ENCODE measurements at regions not wholly inside any gene's neighbourhood (a gene's known extent, or its start where the extent isn't known, plus 50 kb on each side); places are given as distances from the start of the nearest gene placed in this dataset.

DNA sequence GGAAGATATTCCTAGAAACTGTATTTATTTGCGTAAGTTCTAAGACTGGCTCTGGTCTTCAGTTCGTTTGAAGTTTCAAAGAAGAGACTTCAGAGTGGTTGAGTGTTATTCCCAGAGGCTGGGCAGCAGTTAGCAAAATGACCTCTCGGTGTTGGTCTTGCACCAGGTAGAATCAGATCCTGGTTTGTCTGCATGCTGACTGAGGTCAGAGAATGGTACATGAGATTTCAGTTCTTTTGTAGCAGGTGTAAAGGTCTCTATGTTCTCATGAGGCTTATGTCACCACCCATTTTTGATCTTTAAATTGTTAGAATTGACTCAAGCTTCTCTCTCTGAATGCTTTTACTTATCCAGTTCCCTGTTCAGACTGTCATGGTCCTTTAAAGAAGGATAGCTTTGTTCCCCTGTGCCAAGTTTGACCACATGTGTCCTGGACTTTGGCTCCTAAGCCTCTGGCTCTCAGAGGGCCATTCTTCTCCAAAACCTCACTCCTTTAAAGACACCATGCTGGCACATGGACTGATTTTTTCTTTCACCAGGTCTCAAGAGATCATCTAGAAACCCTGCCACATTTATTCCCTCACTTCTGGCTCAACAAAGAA, 355.8 kb upstream of the BOD1L1 start:
- Mint-ChIP-seq H3K4me3 (no peak overlapping the region), H3K36me3 (no peaks in the 10 kb centered on the region), H3K27me3 (peaks cover 0 to 9% (median 4%) of the 10 kb centered on the region in 3 donors), H3K9me3 (peaks cover 0 to 11% (median 2%) of the 10 kb centered on the region in 7 donors), H3K4me1 (peaks cover 0 to 12% (median 11%) of the 10 kb centered on the region in 3 donors), H3K27ac (no peak overlapping the region)
- no peak for ATAC-seq (ENCODE audit: low read depth in 2 of 2)
- no peak for DNase-seq

DNA sequence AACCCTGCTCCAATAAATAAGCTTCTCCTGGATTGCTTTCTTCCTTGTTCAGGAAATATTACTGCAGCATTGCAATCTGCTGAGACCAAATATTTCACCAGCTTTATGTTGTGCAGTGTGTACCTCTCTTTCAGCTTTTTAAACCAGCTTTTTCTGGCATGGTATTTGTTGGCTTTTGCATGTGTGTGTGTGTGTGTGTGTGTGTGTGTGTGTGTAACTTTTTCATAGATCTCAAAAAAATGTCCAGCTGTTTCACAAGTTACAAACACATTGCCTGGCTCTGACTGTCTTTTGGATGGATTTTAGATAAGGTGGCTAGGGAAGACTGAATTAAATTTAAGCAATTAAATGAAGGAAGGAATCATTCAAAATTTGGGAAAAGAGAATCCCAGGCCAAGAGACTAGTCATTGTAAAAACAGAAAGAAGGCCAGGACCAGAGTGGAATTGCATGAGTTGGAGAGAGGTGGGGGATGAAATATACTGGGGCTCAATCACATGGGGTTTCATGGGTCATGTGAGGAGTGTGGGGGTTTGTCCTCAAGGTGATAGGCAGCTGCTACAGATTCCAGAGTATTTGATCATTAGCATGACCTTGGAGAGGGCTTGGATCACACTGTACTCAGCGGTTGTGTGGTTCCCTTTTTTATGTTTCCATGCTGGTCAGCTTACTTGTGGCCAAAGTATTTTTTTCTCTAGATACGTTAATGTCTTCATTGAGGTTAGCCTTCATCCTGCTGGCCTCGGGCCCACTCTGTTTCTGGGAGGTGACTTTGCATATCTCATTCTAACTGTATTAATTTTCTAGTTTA, 357.7 kb upstream of the BOD1L1 start:
- no peaks in the 10 kb centered on the region for H3K36me3 Mint-ChIP-seq
- H3K4me1 Mint-ChIP-seq = peaks cover 0 to 12% (median 11%) of the 10 kb centered on the region in 3 donors
- no peak overlapping the region for H3K27ac Mint-ChIP-seq
- peaks cover 6 to 9% (median 7%) of the 10 kb centered on the region in 3 donors for H3K27me3 Mint-ChIP-seq
- peaks cover 0 to 7% (median under 1%) of the 10 kb centered on the region in 7 donors for H3K9me3 Mint-ChIP-seq
- DNase-seq = no peak
- H3K4me3 Mint-ChIP-seq = no peak overlapping the region
- ATAC-seq (ENCODE audit: low read depth in 2 of 2) = no peak

DNA sequence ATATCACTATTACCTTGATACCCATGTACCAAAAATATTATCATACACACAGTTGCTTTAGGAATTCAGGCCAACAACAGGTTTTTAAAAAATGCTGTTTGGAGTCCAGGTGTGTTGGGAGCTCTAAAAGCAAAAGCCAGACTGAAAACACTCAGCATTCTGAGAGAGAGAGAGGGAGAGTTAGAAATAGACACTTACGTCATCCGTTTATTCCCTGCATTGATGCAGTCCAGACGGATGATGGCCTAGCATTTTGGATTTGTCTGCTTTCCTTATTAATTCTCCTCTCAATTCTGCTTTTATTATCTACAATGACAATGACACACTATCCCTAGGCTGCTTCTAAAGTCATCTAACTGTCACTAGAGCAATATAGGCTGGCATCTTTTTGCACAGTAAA, 358.3 kb upstream of the BOD1L1 start:
- Mint-ChIP-seq H3K4me3 (no peak overlapping the region), H3K36me3 (no peaks in the 10 kb centered on the region), H3K27me3 (peaks cover 9 to 13% (median 9%) of the 10 kb centered on the region in 3 donors), H3K9me3 (peaks cover 0 to 6% (median 0%) of the 10 kb centered on the region in 7 donors), H3K4me1 (peaks cover 0 to 12% (median 11%) of the 10 kb centered on the region in 3 donors), H3K27ac (no peak overlapping the region)
- ATAC-seq (ENCODE audit: low read depth in 2 of 2) (no peak), DNase-seq (no peak)

DNA sequence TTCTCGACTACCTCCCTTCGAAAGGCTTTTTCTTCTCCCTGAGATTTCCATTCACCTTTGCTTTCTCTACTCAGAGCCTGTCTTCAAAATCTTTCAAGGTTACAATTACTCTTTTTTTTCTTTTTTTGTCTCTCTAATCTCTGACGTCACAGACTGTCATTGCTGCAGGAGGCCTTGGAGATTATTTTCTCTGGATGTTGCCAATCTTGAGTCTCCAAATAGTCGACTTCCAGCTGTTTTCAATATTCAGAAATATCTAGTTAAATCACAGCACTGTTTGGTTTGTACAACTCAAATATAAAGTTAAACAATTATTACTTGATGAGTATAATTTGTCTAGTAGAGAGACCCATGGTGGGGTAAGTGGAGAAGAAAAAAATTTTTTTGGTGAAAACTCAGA, 359.0 kb upstream of the BOD1L1 start:
- H3K4me1 Mint-ChIP-seq = peaks cover 0 to 11% (median 11%) of the 10 kb centered on the region in 3 donors
- ATAC-seq (ENCODE audit: low read depth in 2 of 2) (no peak), DNase-seq (no peak)
- H3K27me3 Mint-ChIP-seq = peaks cover 9 to 14% (median 9%) of the 10 kb centered on the region in 3 donors
- peaks cover 0 to 6% (median 0%) of the 10 kb centered on the region in 7 donors for H3K9me3 Mint-ChIP-seq
- H3K36me3 Mint-ChIP-seq = no peaks in the 10 kb centered on the region
- no peak overlapping the region for H3K27ac Mint-ChIP-seq
- no peak overlapping the region for H3K4me3 Mint-ChIP-seq

DNA sequence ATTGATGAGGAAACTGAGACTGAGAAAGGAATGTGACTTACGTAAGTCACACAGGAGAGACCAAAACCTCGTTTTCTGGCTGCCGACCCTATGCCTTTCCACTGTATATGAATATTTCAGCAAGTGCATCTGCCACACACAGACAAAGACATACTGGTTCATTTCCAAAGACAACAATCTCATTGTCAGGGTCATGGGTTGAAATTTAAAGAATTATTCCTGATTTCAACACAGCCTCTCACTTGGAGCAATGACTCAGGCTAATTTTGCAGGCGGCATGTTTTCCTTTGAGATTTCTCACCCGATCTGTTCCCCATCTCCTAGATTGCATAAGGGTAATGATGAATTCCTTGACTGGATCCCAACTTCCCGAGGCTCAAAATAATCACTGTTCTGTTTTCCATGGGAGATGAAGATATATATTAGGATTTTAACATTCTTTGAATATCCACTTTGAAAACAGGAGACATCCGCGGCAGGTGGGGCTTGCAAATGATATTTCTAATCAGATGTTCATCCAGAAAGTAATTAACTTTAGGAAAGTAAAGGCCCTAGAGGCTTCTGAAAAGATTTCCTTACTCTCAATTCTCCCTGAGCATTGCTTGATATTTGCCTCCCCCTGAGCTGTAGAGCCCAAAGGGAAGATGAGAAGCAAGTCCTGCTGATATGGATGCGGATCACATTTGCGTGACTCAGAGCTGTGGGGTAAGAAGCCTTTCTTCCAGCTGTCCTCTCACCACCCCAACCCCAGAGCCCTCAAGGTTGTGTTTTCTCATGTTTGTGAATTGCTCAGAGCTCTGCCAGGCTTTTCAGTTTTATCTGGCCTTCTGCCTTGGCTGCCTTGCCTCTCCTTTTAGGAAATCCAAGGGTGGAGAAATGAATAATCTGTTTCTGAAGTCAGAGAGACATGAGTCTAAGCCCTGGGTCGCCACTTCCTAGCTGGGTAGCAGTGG, 361.1 kb upstream of the BOD1L1 start:
- ATAC-seq (ENCODE audit: low read depth in 2 of 2) = no peak
- Mint-ChIP-seq H3K4me1 (no peaks in the 10 kb centered on the region), H3K27me3 (peaks cover 0 to 14% (median 13%) of the 10 kb centered on the region in 3 donors), H3K27ac (peak overlapping the region in 1 of 6 donors; percentile 4), H3K9me3 (peaks cover 0 to 6% (median 0%) of the 10 kb centered on the region in 7 donors), H3K36me3 (no peaks in the 10 kb centered on the region), H3K4me3 (no peak overlapping the region)
- no peak for DNase-seq

DNA sequence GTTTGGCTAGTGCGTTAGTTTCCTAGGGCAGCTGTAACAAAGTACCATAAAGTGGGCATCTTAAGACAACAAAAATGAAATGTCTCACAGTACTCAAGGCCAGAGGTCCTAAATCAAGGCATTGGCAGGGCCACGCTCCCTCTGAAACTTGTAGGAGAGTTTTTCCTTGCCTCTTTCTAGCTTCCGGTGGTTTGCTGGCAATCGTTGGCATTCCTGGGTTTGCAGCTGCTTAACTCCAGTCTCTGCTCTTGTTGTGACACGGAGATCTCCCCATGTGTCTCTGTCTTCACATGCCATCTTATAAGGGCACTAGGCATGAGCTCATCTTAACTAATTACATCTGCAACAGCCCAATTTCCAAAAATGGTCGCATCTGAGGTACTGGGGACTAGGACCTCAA, 362.0 kb upstream of the BOD1L1 start:
- no peak for ATAC-seq (ENCODE audit: low read depth in 2 of 2)
- H3K4me1 Mint-ChIP-seq = no peaks in the 10 kb centered on the region
- no peak for DNase-seq
- no peaks in the 10 kb centered on the region for H3K9me3 Mint-ChIP-seq
- no peak overlapping the region for H3K4me3 Mint-ChIP-seq
- peak overlapping the region in 1 of 6 donors; percentile 1 for H3K27ac Mint-ChIP-seq
- H3K27me3 Mint-ChIP-seq = peaks cover 0 to 19% (median 13%) of the 10 kb centered on the region in 3 donors
- no peaks in the 10 kb centered on the region for H3K36me3 Mint-ChIP-seq

DNA sequence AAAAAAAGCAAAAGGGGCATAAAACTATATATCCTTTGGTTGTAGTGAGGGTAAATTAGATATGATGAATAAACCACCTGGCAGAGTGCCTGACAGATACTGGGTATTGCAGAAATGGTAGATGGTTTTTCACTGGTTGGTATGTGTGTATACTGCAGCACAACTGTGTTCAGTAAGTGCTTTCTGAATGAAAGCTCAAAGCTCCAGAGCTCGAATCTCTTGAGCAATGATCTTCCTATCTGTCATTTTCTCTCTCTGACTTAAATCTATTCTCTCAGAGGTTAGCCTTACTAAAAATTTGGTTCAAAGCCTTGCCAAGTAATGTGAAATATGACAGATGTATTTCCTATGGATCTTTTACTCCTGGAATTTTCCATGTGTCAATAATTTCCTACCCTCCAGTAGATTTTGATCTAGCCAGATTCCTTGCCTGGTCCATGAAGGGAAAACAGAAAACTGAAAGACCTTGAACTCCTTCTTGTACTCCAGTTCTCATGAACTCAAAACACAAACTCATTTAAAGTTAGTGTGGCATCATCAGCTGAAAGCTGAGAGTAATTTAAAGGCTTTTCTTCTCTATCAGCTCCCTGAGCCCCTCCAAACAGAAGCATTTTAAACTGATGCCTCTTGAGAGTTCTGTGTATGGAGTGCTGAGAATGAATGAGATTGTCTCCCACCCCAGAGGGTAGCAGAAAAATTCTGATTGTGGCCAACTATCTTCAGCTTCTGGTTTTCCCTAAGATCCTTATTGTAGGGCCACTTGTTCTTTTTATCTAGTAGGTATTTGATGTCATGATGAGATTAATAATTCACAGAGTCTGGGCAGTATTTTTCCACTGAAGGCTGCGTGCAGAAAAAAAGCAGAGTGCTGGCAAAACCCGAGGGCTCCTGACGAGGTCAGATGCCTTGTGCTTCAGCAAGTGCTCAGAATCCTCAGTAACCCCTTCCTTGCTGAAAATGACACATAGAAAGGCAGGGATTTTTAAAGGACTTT, 363.4 kb upstream of the BOD1L1 start:
- H3K36me3 Mint-ChIP-seq = no peaks in the 10 kb centered on the region
- no peak for DNase-seq
- no peaks in the 10 kb centered on the region for H3K4me1 Mint-ChIP-seq
- ATAC-seq (ENCODE audit: low read depth in 2 of 2) = no peak
- H3K27me3 Mint-ChIP-seq = peaks cover 0 to 24% (median 9%) of the 10 kb centered on the region in 3 donors
- no peaks in the 10 kb centered on the region for H3K9me3 Mint-ChIP-seq
- no peak overlapping the region for H3K27ac Mint-ChIP-seq
- no peak overlapping the region for H3K4me3 Mint-ChIP-seq

DNA sequence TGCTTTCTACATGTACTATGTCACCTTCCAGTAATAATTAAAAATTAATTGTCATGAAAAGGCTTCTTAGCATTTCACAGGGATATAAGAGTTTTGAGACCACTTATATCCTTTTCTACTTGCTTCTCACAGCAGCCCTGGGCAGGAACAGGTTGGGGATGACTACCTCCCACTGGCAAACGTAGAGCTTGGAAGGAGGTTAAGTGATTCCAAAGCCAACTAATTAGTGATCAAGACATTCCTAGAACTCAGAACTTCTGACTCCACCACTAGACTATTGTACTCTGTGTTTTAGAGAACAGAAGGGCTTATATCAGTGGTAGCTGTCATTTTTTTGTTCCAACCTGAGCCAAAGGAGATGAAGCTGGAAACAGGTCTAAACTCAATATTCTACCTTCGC, 364.5 kb upstream of the BOD1L1 start:
- Mint-ChIP-seq H3K36me3 (no peaks in the 10 kb centered on the region), H3K27me3 (peaks cover 0 to 24% (median 9%) of the 10 kb centered on the region in 3 donors), H3K27ac (no peak overlapping the region), H3K9me3 (no peaks in the 10 kb centered on the region), H3K4me1 (no peaks in the 10 kb centered on the region), H3K4me3 (no peak overlapping the region)
- ATAC-seq (ENCODE audit: low read depth in 2 of 2) (no peak), DNase-seq (no peak)

DNA sequence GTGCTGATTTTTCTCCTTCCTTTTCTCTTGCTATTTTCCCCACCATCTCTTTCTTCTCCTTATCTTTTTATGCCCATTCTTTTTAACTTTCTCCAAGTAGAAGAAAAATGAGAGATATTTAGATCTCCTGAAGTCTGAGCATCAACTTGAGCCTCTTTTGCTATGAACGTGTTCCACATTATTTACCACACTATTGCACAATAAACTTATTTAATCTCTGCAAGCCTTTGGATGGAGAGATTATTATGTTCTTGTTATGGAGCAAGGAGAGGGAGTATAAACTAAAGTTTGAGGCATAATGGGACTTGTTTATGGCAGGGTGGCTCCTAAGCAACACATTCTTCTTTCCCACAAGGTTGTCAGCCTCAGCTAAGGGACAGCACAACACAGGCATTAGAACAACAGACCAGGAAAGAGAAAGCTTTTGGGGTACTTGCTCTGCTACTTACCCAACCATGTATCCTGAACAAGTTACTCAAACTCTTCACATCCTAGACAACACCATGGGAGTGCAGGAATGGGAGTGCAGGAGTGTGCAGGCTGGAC, 365.5 kb upstream of the BOD1L1 start:
- no peaks in the 10 kb centered on the region for H3K9me3 Mint-ChIP-seq
- H3K4me3 Mint-ChIP-seq = no peak overlapping the region
- no peak overlapping the region for H3K27ac Mint-ChIP-seq
- DNase-seq (no peak), ATAC-seq (ENCODE audit: low read depth in 2 of 2) (no peak)
- H3K27me3 Mint-ChIP-seq = peaks cover 0 to 24% (median 9%) of the 10 kb centered on the region in 3 donors
- no peaks in the 10 kb centered on the region for H3K36me3 Mint-ChIP-seq
- H3K4me1 Mint-ChIP-seq = no peaks in the 10 kb centered on the region

DNA sequence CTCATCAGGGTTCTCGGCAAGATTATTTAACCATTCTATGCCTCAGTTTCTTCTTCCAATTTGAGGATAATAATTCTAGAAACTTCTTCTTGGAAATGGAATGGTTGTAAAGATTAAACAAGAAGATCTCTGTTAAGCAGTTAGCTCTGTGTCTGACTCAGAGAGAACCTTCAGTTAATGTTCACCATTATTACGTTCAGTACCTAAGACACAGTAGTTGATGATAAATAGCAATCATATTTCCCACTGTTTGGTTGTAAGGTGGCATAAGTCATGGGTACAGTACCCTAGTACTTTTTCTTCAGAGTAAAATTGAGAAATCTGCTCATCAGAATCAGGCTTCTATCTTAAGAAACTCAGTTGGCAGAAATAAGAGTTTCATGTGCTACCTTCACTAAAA, 366.5 kb upstream of the BOD1L1 start:
- no peak overlapping the region for H3K4me3 Mint-ChIP-seq
- H3K27me3 Mint-ChIP-seq = peaks cover 0 to 24% (median 9%) of the 10 kb centered on the region in 3 donors
- no peak overlapping the region for H3K27ac Mint-ChIP-seq
- no peak for ATAC-seq (ENCODE audit: low read depth in 2 of 2)
- no peaks in the 10 kb centered on the region for H3K36me3 Mint-ChIP-seq
- H3K4me1 Mint-ChIP-seq = no peaks in the 10 kb centered on the region
- DNase-seq = no peak
- H3K9me3 Mint-ChIP-seq = no peaks in the 10 kb centered on the region

DNA sequence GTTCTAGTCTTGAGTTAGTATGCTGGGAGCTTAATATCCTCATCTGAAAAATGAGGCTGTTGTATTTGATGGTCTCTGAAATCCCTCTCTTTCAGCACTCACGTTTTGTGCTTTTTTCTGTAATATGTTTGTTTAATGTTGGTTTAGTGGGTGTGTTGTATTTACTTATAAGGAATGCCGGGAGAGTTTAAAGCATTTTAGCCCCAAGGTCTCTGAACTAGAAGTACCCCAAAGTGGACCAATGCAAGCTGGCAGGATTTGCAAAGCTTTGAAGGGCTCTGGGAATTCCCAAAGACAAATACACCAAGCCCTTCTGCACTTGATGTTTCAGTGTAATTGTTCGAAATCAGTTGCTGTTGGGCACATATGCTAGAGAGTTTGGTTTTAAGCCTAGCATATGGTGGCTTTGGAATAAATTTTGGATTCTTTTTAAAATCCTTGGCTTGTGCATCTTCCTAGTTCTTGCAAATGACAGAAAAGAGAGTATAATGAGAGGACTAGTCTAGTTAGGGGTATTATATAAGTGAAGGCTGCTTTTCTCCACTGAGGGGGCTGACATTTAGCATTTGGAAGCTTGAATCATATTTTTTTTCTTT, 371.4 kb upstream of the BOD1L1 start:
- Mint-ChIP-seq H3K9me3 (peaks cover 15 to 35% (median 26%) of the 10 kb centered on the region in 7 donors), H3K27ac (no peak overlapping the region), H3K4me1 (no peaks in the 10 kb centered on the region), H3K36me3 (peaks cover 4 to 20% of the 10 kb centered on the region in 2 donors), H3K4me3 (no peak overlapping the region), H3K27me3 (peaks cover 3 to 9% (median 8%) of the 10 kb centered on the region in 3 donors)
- DNase-seq (no peak), ATAC-seq (ENCODE audit: low read depth in 2 of 2) (no peak)

Measured in naive B cell (primary cell).